NCI-H187 (cell line): ENCODE measurements at regions not wholly inside any gene's neighbourhood (a gene's known extent, or its start where the extent isn't known, plus 50 kb on each side); places are given as distances from the start of the nearest gene placed in this dataset.
"Not testable (repeated sequence)": the region's sequence is repeated elsewhere in the genome, so short reads cannot be mapped to it uniquely, and the experiment has no call there.

Experiments
- DNase-seq, 2 experiments: peaks; one replicate each; lab custom pipeline; 2025; lab: John Stamatoyannopoulos, UW

- DNase-seq: no peak
These were observed 157.9 kb upstream of the TAS2R1 start for GRCh38 chr5:9787861-9788600.

GRCh38 chr5:9786380-9787360 lies 156.5 kb upstream of the TAS2R1 start:
- no peak for DNase-seq

GRCh38 chr5:9785751-9786150 lies 155.6 kb upstream of the TAS2R1 start:
- DNase-seq: no peak

GRCh38 chr5:9784231-9784630 lies 154.1 kb upstream of the TAS2R1 start:
- DNase-seq: no peak

GRCh38 chr5:9782826-9783560 lies 152.8 kb upstream of the TAS2R1 start:
- DNase-seq: no peak

GRCh38 chr5:9781890-9782289 lies 151.7 kb upstream of the TAS2R1 start:
- no peak for DNase-seq

- DNase-seq: no peak
These were observed 151.1 kb upstream of the TAS2R1 start for GRCh38 chr5:9781275-9781674.

GRCh38 chr5:9780501-9780900 lies 150.3 kb upstream of the TAS2R1 start:
- no peak for DNase-seq

GRCh38 chr5:9776525-9776924 lies 146.4 kb upstream of the TAS2R1 start:
- no peak for DNase-seq

GRCh38 chr5:9775339-9775738 lies 145.2 kb upstream of the TAS2R1 start:
- DNase-seq: no peak

GRCh38 chr5:9774472-9775079 lies 144.4 kb upstream of the TAS2R1 start:
- DNase-seq: no peak

GRCh38 chr5:9771079-9771478 lies 140.9 kb upstream of the TAS2R1 start:
- no peak for DNase-seq

- DNase-seq: no peak
These were observed 136.4 kb upstream of the TAS2R1 start for GRCh38 chr5:9766581-9766980.

- DNase-seq: no peak
These were observed 135.4 kb upstream of the TAS2R1 start for GRCh38 chr5:9765419-9766140.

- DNase-seq: no peak
These were observed 131.6 kb upstream of the TAS2R1 start for GRCh38 chr5:9761706-9762105.

- not testable (repeated sequence) for DNase-seq
These were observed 122.5 kb upstream of the TAS2R1 start for GRCh38 chr5:9752670-9753069.

GRCh38 chr5:9743507-9743906 lies 113.4 kb upstream of the TAS2R1 start:
- no peak for DNase-seq

GRCh38 chr5:9742848-9743247 lies 112.7 kb upstream of the TAS2R1 start:
- no peak for DNase-seq

- no peak for DNase-seq
These were observed 109.0 kb upstream of the TAS2R1 start for GRCh38 chr5:9739135-9739534.

GRCh38 chr5:9737265-9737664 lies 107.1 kb upstream of the TAS2R1 start:
- no peak for DNase-seq

- no peak for DNase-seq
These were observed 103.3 kb upstream of the TAS2R1 start for GRCh38 chr5:9733486-9733885.
